Peyer's patch (tissue), 4 donors: ENCODE measurements at regions not wholly inside any gene's neighbourhood (a gene's known extent, or its start where the extent isn't known, plus 50 kb on each side); places are given as distances from the start of the nearest gene placed in this dataset.

ENCODE experiments used
- POLR2A ChIP-seq, 2 donors: fragments of 450-650 bp; IDR thresholded peaks; one replicate each; pipeline ENCODE4 v1.5.1; 2017; ENCODE audit warnings: antibody characterized with exemption in 2 of 2, mild to moderate bottlenecking in 2 of 2, moderate library complexity in 2 of 2
- TF ChIP-seq, protein P1 (sequence below), 6 experiments: fragments of 450-650 bp in 4 of 6; fragments of 200-600 bp in 2 of 6; sonication (generic) in 1 of 6; IDR thresholded peaks; one replicate each; pipeline ENCODE4 v1.5.1; 2017 to 2019; ENCODE audit warnings: antibody characterized with exemption in 6 of 6, mild to moderate bottlenecking in 3 of 6, moderate library complexity in 1 of 6

DNA sequence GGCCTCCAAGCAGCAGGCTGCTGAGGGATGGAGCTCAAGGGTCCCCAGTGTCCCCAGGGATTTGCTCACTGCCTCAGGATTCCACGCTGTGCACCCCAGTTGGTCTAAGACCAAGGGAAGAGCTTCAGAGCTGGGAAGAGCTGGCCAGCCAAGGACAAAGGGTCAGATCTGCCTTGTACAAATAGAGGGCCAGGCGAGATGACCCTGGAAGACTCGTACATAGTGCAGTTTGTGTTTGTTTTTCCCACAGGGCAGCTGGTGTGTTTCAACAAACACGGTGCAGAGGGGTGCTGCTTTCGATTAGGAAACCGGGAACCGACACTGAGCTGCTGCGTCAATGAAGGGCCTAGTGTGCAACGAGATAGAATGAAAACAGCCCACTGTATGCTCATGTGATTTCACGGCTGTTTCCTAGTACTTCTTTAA is 56.1 kb upstream of the TRPM1 start:
- TF ChIP-seq, protein P1, sequence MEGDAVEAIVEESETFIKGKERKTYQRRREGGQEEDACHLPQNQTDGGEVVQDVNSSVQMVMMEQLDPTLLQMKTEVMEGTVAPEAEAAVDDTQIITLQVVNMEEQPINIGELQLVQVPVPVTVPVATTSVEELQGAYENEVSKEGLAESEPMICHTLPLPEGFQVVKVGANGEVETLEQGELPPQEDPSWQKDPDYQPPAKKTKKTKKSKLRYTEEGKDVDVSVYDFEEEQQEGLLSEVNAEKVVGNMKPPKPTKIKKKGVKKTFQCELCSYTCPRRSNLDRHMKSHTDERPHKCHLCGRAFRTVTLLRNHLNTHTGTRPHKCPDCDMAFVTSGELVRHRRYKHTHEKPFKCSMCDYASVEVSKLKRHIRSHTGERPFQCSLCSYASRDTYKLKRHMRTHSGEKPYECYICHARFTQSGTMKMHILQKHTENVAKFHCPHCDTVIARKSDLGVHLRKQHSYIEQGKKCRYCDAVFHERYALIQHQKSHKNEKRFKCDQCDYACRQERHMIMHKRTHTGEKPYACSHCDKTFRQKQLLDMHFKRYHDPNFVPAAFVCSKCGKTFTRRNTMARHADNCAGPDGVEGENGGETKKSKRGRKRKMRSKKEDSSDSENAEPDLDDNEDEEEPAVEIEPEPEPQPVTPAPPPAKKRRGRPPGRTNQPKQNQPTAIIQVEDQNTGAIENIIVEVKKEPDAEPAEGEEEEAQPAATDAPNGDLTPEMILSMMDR (IDR thresholded peaks at IDR 0.05): no peak
- TF ChIP-seq POLR2A (IDR thresholded peaks at IDR 0.05): no peak
